TTC549 (cell line): ENCODE measurements at regions not wholly inside any gene's neighbourhood (a gene's known extent, or its start where the extent isn't known, plus 50 kb on each side); places are given as distances from the start of the nearest gene placed in this dataset.

Experiments used
- FAIRE-seq: peaks from 2 replicates; lab custom pipeline; 2012; peaks lifted over from hg19 to GRCh38; lab: Jason Lieb, UNC

DNA sequence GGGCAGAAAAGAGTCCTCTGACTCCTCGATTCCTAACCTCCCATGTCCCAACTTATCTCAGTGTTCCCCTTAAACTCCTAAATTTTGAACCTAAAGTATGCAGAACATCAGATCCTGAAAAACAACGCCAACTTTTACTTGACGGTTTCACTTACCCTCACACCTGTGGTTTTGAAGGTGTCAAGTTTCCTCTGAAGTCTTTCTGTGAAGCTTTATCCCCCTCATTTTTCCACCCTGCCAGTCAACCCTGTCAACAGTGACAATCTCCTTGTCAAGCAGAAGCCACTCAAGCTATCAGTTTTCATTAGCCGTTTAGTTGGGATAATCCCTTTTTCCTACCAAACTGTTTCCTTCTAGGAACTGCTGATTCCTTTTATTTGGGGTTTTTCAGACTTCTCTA lies 245.4 kb upstream of the PREP start:
- no peak for FAIRE-seq

DNA sequence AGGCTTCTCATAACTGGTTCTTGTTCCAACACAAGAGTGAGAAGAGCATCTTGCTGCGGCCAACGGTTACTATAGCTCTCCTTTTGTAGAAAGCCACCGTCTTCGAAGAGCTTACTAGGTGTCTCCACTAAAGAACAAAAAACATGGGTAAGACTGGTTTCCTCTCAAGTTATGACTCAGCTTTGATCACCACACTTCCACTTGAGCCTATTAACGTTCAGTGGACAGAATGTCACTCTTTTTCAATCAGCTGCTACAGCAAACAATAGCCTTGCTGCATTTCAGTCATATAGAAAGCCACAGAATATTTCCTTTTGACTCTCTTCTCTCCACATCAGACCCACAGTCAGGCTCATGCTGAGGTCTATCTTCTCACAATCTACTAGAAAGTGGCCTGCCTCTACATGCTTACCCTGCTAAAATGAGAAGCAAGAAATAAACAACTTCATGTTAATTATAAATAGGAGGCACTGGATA lies 243.5 kb upstream of the PREP start:
- no peak for FAIRE-seq

DNA sequence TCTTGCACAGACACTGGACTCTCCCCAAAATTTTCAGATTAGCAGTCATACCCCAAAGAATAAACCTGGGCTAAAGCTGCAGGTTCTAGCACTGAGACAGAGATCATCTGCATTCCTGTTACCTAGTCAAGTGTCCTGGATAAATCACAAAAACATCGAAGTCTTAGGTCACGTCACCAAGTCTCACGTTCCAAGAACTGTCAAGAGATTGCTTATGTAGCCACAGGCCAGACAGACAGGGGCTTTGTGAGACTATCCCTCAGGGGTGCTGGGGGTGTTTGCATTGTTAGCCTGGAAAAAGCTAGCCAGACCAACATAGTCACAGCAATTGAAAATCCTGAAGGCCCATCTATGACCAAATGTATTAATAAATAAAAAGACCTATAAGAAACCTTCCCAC lies 243.1 kb upstream of the PREP start:
- no peak for FAIRE-seq

DNA sequence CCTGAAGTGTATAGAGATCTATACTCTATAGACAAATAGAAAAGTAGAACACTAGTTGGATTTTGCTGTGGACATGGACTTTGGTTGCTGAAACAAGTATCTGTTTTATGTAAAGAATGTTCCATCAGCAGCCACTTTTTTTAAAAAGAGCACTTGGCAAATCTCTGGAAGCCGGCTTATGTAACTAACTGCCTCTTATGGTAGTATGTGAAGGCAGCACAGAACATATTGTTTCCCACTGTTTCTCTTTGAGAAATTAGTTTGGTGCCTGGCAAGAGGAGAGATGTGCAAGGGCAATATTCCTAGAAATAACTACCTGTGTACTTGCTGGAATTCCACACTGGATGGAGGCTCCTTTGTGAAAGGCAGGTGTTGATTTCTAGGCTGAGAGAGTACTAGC lies 242.3 kb upstream of the PREP start:
- no peak for FAIRE-seq

DNA sequence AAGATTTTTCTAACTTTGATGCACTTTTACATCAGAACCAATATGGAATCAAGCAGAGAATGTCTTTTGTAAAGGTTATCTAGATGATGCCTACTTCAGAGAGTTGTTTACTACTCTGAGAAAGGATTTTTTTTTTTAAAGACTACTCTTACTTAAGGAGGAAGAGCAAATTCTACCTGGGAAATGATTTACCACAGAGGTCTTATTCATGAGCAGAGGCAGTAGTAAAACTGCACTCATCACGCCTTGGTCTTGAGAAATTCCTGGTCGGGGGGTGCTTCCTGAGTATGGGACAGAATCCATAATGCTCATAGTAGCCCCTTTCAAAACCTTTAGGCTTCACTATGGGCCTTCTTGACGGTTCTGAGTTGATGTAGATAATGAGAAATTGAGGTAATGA lies 241.8 kb upstream of the PREP start:
- no peak for FAIRE-seq

DNA sequence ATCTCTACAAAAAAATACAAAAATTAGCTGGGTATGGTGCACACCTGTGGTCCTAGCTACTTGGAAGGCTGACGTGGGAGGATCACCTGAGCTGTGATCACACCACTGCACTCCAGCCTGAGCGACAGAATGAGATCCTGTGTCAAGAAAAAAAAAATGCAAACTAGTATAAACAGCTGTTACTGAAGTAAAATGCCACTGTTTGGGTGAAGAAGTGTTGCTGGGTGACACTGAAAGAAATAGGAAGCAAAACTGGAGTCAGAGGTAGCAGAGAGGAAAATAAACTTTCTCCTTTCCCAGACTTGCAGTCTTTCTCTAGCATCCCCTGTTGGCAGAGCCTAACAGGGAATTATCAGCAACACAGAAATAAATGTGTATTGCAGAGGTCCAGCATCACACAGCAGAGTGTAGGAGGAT lies 241.2 kb upstream of the PREP start:
- FAIRE-seq = no peak

DNA sequence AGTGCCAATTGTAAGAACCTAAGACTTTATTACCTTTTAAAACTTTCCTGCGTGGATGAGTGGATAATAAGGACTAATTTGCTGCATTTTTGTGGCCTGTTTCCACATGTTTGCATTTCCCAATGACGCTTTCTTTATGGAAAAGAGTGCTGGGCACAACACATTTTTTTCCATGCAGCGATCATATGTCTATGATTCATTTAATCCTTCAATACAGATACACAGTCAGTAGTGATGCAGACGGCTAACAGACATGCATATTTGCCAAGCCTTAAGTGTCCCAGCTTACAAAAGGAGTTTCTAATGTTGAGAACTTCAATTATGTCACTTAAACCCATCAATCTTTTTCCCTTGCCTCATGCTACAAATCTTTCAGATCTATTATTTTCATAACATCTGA lies 239.8 kb upstream of the PREP start:
- no peak for FAIRE-seq

DNA sequence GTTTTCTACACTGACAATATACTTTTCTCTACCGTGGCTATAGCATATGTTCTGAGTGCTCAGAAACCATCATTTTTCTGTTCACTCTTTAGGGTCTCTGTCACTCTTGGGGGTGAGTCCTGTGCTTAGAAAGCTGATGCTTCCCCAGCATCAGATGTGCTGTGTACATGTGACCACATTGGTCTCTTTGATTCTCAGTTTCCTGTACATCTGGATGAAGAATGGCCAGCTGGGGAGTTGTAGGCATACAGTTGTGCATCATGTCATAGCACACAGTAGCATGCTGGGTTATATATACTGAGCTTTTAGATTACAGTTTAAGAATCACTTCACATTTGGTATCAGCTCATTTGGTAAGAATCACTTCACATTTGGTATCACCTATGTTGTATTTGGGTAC lies 238.6 kb upstream of the PREP start:
- no peak for FAIRE-seq

DNA sequence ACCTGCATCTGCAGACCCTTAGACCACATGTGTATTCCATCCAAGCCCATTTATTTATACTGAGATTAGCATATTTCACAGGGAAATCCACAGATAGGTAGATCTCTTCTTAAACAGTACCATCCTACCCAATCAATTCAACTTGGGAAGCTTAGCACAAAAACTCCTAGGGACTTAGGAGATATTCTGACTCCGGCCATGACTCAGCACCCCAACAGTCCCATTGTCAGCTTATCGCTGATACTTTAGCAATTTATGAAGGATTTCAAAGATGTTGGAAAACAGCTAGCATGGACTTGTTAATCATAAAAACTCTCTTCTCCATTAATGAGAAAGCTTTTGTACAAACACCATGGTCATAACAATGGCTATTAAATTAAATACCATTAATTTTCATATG lies 236.2 kb upstream of the PREP start:
- FAIRE-seq = no peak

DNA sequence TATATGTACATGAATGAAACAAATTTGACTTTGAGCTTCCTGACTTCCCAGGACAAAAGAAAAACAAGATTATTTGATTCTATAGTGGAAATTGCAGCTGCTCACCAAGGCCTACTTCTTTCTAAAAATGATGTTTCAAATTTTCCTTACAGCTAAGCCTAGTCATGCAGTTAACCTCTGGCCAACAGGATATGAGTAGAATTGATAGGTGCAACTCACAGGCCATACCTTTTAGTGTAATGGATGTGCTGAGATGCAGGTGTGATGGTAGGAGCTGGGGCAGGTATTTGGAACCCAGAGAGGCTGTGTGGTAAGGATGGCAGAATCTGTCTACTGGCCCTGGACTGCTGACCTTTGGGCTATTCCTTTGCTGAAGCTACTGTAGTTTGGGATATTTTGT lies 230.9 kb upstream of the PREP start:
- no peak for FAIRE-seq

DNA sequence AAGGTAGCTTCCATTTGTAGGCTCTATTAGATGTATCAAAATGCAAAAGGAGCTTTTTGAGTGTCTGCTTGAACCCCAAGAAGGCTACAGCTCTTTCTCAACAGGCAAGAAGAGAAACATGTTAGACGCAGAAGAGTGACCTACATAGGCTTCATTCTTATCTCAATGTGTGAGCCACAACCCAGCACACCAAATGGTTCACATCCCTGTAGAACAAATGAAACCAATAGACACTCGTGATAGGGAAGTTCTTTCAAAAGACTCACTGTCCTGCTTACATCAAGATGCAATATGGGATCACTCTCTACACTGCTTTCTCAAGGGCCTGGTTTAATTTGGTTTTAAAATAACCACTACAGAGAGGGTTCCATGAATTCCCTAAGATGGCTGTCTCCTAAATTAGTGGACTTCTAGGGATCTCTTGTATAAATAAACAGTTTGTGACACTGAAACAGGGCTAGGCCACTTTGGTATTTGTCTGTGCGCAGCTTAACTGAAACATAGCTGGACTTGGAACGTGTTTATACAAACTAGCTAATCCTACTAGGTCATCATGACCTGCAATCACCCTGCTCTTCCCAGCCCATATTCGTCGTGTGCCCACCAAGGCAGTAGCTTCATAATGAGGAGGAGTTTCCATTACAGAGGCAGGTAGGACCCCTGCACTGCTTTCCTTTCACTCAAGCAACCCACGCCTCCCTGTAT lies 225.4 kb upstream of the PREP start:
- FAIRE-seq = no peak

DNA sequence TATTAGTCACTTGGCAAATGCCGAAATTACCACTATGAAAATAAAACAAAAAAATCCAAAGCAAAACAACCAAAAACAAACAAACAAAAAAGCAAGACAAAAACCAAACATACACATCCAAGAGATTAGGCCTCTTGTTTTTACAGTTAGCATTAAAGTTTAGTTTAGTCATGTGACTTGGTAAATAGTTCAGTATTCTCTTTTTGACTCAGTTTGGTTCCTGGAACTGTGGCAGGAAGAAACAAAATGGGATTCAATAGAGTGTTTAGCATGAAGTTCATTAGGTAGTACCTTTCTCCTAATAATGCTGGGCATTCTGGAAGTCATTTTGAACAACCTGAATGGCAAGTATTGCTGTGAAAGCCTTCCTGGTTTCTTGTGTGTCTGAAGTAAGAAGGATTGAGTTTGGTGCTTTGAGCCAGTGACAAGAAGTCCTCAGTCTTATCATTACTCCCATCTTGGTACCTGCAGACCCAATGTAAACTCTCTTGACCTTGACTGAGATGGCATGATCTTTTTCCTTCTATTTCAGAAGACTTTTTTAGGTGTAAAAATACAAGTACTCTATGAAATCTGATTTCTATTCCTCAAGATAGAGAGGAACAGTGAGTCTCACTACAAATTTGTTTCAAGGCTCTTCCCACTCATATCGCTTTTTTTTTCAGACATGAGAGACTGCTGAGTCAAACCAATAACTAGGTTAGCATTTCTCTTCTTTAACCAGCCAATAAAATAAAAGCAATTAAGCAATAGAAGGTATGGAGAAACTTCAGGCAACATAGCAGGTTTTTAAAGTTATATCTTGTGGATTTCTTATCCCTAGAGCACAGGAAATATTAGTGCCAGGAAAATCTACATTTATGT lies 223.6 kb upstream of the PREP start:
- no peak for FAIRE-seq

DNA sequence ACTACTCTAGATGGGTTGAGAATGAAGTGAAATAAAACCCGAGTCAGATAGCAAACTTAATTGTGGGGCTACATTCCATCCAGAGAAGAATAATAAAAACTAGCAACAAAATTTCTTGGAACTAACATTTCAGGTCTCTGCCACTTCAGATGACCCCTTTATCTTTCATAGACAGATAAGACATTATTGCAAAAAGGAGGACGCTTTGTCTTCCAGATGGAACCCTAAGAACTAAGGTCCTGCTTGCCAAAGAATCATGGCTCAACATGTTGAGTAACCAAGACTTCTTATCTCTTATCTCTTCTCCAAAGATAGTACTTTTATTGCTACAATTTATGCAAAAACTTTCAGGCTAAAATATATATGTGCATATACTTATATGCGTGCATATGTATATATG lies 221.1 kb upstream of the PREP start:
- FAIRE-seq = no peak

DNA sequence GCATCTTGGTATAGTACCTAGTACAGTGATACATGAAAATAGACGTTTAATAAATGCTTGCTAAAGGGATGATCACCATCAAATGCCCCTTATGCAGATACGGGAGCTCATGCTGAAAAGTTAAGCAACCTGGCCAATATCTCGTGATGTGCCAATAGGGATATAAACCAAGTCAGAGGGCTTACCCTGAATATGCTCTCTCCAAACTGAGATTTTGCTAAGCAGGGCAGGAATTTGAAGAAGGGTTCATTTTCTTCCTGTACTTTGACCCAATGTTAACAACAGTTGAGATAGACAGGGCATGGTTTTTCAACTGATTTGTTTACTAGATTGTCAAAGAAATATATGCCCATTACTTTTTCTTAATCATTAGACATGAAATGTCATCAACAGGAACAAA lies 219.3 kb upstream of the PREP start:
- no peak for FAIRE-seq

DNA sequence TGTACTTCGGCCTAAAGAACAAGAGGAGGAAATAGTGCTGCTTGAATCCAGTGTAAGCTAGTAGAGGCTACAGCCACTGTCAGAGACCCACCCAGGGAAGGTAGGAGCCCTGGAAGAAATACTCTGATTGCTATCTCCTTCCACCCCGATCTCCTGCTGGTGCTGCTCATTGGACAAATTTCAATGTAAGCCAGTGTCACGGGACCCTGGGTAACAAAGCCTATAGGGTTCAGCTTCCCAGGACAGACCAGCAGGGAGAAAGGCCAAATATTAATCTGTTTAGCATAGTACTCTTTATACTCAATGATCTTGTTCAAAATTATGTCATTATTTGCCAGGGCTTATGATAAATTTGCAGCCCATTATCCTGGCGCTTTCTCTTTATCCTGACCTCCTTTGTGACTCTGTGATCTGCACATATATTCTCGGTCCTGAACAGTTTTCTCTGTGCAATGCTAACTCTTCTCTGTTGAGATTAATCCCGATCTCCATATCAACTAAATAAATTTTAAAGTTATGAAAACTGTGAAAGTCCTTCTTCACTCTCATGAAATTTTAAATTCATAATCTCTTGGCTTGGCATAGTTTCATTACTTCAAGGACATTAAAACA lies 218.8 kb upstream of the PREP start:
- no peak for FAIRE-seq

DNA sequence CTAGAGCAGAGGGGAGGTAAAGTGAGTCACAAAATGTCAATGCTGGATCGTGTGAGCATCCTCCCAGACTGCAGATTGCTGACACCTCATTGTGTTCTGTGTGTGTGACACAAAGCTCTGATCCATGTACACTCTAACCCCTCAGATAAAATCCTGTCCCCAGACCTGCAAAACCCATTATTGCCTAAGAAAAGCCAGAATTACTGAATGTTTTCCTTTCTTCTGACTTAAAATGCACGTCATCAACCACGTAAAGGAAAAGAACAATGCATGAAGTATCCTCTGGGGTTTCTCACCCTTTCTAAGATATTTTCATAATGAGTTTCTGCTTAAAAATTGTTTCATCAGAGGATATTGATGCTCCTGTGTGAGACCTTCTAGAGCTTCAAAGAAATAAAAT lies 218.0 kb upstream of the PREP start:
- no peak for FAIRE-seq

DNA sequence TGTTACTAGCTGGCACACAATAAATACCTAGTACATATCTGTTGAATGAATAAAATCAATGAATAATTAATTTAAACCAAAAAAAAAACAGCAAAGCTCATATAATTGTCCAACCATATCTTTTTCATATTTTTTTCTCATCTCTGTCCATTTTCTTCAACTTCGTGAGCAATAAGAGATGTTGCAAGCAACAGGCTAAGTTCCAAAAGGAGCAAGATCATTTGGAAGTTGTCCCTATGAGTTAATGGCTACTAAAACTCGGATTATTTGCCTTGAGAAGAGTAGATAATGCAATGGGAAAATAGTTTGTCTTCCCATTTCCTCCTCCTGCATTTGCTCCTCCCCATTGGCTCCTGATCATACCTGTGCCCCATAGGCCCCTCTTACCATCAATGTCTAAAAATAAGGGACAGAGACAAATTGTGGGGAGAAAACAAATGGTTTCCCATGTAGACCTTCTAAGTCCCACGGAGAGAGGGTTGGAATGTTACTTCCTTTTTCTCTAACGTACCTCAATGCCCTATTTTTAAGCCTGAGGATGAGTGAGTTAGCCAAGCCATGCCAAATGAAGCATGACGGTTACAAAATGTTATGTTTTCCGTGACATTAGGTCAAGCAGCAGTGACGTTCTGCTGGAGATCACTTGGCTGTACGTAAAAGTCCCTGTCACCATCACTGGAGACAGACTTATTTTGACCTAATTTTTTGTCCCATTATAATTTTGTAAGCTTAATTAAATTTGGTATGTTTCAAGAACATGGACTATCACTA lies 217.3 kb upstream of the PREP start:
- FAIRE-seq = no peak

DNA sequence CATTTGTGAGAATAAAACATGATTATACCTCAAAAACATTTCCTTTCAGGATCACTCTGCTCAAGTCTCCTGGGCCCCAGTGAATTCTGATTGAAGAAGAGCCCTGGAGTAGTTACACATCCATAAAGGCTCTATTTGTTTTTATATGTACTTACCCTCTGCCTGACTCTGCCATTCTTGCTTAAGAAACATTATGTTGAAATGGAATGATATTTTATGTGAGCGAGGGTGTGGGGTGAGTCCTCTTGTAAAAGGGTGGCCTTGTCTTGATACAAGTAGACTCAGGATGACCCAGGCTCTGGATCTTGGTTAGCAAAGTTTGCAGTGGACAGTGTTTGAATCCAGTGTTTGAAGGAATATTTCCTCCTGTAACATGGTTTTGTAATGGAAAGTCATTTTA lies 215.4 kb upstream of the PREP start:
- no peak for FAIRE-seq

DNA sequence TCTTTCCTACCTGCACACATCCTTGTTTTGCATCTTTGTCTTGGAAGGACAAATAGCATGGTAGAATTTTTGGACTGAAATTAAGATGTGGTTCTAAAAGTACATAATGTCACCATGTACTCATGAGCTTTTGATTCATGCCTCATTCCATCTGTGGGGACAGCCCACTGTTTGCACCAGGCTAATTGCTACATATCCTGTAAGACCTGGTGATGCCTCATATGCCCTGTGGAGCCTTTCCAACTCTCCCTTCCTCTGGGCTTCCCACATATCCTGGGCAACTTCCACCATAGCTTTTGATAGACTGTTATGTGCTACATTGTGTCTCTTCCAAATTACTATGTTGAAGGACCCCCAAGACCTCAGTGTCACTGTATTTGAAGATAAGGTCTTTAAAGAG lies 213.6 kb upstream of the PREP start:
- FAIRE-seq = no peak

DNA sequence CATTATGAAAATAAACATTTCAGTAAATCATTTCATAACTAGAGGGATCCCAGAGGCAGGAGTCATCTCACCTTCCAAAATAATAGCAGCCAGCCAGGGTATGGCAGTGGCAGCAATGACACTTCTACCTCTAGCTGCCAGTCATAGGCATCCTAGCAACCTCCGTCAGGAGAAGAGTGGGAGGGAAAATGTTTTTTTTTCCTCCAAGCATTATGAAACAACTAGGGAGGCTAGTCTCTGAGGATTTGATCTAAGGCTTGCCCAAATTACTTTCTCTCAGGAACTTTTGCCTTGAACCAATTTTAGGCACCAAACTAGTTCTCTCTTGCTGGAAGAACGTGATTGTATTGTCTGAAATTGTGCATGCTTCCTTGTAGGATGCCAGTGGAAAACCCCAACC lies 208.7 kb upstream of the PREP start:
- FAIRE-seq = no peak

DNA sequence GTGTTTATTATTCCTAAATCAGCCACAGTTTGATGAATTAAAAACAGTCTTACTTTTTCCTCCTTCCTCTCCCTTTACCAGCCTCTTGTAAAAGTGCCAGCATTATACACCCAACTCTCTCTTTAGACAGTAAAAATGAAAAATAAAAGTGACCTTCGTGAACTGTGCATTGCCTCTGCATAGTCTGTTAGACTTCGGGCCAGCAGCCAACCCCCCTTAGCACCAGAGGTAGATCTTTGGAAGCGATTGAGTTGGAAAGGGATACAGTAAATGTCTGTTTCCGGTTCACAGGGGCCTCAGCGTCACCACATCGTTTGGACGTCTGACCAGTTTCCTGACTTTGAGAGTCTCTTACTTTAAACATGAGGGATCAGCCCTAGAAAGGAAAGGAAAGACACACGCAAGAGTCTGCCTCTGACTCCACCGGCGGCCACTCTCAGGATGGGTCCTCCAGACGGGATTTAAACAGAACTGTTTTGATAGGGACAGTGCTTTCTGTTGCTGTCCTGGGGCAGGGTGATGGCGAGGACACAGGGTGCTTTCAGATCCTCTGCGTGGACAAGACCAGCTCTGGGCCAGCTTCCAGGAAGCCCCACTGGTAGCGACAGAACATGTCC lies 206.6 kb upstream of the PREP start:
- FAIRE-seq = no peak

DNA sequence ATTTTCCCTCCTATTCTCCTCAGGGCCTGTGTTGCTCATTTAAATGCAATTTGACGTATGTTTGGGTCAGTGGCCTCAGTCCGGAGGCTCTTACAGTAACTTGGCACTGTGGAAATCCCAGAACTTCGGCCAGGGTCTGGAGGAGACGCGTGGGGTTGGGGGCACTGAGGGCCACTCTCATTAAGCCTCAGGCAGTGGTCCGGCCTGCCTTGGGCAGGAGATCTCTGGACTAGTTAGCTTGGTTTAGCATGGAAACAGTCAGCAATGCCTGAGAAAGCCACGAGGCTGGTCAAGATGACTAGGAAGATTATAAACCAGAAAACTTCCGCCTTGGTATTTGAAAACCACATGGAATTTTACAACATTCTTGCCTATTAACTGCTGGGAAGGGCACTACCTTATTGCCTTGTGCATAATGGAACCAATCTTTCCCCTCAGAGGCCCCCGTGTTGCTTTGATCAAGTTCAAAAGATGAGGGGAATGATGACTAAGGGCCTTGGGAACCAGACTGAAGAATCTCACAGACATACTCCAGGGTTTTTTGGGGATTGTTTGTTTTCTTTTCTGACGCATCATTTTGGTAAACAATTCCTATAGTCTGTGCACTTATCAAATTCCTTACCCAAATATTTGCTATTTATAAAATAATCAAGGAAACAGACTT lies 206.0 kb upstream of the PREP start:
- FAIRE-seq = peak; percentile 74
